ENCODE measurements at regions not wholly inside any gene's neighbourhood (a gene's known extent, or its start where the extent isn't known, plus 50 kb on each side); places are given as distances from the start of the nearest gene placed in this dataset.

DNA sequence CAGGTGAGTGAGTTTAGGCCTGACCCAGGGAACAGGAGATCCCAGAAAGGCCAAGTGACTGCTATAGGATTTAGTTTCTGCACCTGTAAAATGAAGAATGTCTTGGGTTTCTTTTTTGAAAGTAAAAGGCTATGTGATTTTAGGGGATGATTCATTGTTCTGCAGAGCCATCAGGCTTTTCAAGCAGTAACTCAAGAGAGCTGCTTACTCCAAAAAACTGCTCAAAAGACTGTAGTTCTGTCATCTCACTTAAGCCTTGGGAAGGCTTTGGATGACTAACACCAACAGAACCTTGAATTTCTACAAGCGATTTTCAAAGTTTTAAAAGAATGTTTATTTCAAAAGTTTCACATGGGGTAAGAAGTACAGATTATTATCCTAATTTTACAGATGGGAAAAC is 165.1 kb downstream of the HAUS1 start:
- peaks cover 0 to 4% (median 0%) of the 10 kb centered on the region in 4 donors for H3K4me1 ChIP-seq
- H3K27me3 ChIP-seq: no peaks in the 10 kb centered on the region
- H3K9me3 ChIP-seq: no peaks in the 10 kb centered on the region
- peaks cover 0 to 11% (median 0%) of the 10 kb centered on the region in 3 donors for H3K36me3 ChIP-seq
- 93 to 98% methylated on average over 1 of the region's 1 CpG for WGBS, 2 donors
- no peak overlapping the region for H3K4me3 ChIP-seq
- H3K27ac ChIP-seq: no peak overlapping the region
- no peak for DNase-seq (ENCODE audit: low spot score in 2 of 2)
- TF ChIP-seq EP300 (IDR thresholded peaks at IDR 0.05) (no peak), POLR2A (IDR thresholded peaks at IDR 0.05) (no peak), CTCF (IDR thresholded peaks at IDR 0.05) (no peak)

DNA sequence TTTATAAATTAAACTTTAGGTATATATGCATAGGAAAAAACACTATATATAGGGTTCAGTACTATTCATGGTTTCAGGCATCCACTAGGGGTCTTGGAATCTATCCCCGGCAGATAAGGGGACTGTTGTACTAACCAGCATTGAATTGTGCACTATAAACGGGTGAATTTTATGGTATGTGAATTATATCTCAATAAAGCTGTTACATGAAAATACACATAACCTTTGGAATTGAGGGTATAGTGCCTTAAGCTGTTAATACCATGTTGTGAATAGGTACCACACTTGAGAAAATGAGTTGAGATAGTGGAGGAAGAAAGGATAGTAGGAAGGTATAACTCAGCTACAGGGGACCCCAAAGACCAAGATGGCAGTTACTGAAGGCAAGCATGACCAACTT is 167.3 kb downstream of the HAUS1 start:
- Histone ChIP-seq H3K4me1 (no peaks in the 10 kb centered on the region), H3K27ac (no peak overlapping the region), H3K9me3 (no peaks in the 10 kb centered on the region), H3K4me3 (no peak overlapping the region), H3K27me3 (no peaks in the 10 kb centered on the region), H3K36me3 (peaks cover 0 to 6% (median 0%) of the 10 kb centered on the region in 3 donors)
- no peak for DNase-seq (ENCODE audit: low spot score in 2 of 2)
- WGBS, 2 donors: 55 to 58% methylated on average over 2 of the region's 2 CpGs
- no peak for TF ChIP-seq CTCF (IDR thresholded peaks at IDR 0.05)
- TF ChIP-seq EP300 (IDR thresholded peaks at IDR 0.05): no peak
- no peak for TF ChIP-seq POLR2A (IDR thresholded peaks at IDR 0.05)

DNA sequence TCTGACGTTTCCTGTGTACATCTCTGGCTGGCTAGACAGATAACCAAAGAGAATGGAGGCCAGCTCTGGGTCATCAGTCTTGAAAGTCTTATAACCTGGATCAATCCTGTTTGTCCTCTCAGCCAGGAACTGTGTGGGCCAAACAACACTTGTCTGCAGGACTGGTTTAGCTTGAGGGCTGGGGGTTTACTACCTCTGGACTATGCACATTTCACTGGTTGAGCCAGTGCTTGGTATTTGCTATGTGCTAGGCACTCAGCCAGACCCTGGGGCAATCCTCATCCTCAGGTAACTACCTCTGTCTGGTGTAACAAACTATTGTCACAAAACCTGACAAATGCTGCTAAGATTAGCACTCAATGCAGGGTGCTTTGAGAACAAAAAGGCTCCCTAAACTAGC is 169.7 kb downstream of the HAUS1 start:
- DNase-seq (ENCODE audit: low spot score in 2 of 2): no peak
- no peak for TF ChIP-seq POLR2A (IDR thresholded peaks at IDR 0.05)
- no peak for TF ChIP-seq EP300 (IDR thresholded peaks at IDR 0.05)
- no peak for TF ChIP-seq CTCF (IDR thresholded peaks at IDR 0.05)
- H3K36me3 ChIP-seq: no peaks in the 10 kb centered on the region
- peaks cover 0 to 10% (median 0%) of the 10 kb centered on the region in 4 donors for H3K4me1 ChIP-seq
- no peak overlapping the region for H3K4me3 ChIP-seq
- H3K27me3 ChIP-seq: no peaks in the 10 kb centered on the region
- no peak overlapping the region for H3K27ac ChIP-seq
- H3K9me3 ChIP-seq: no peaks in the 10 kb centered on the region
- 64 to 75% methylated on average over 1 of the region's 1 CpG for WGBS, 2 donors

GRCh38 chr18:46274266-46274665 is 170.1 kb downstream of the HAUS1 start:
- no peak for DNase-seq (ENCODE audit: low spot score in 2 of 2)
- H3K36me3 ChIP-seq: no peaks in the 10 kb centered on the region
- H3K9me3 ChIP-seq: no peaks in the 10 kb centered on the region
- WGBS, 2 donors: 61 to 73% methylated on average over 1 of the region's 1 CpG
- TF ChIP-seq POLR2A (IDR thresholded peaks at IDR 0.05) (no peak), CTCF (IDR thresholded peaks at IDR 0.05) (no peak), EP300 (IDR thresholded peaks at IDR 0.05) (no peak)
- H3K4me3 ChIP-seq: no peak overlapping the region
- no peak overlapping the region for H3K27ac ChIP-seq
- H3K4me1 ChIP-seq: peaks cover 0 to 10% (median 0%) of the 10 kb centered on the region in 4 donors
- no peaks in the 10 kb centered on the region for H3K27me3 ChIP-seq

DNA sequence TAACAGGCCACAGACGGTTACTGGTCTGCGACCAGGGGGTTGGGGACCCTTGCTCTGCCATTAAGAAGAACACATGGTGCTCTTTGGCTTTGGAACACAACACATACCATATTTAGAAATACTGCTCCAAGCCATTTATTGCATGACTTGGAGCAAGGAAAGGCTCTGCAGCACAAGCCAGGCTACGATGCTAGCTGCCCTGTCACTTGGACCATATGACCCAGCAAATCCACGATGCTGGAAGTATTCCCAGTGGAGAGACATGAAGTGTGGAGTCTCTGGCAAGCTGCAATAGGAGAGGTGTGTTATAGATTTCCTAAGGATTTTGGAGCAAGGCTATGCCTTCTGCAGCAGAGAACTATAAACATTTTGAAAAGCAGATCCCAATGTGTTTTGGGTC is 171.2 kb downstream of the HAUS1 start:
- peaks cover 0 to 10% (median 0%) of the 10 kb centered on the region in 4 donors for H3K4me1 ChIP-seq
- no peaks in the 10 kb centered on the region for H3K9me3 ChIP-seq
- no peak for TF ChIP-seq POLR2A (IDR thresholded peaks at IDR 0.05)
- TF ChIP-seq EP300 (IDR thresholded peaks at IDR 0.05): no peak
- TF ChIP-seq CTCF (IDR thresholded peaks at IDR 0.05): no peak
- no peaks in the 10 kb centered on the region for H3K36me3 ChIP-seq
- no peaks in the 10 kb centered on the region for H3K27me3 ChIP-seq
- DNase-seq (ENCODE audit: low spot score in 2 of 2): no peak
- no peak overlapping the region for H3K27ac ChIP-seq
- WGBS, 2 donors: 62 to 67% methylated on average over 3 to 4 of the region's 4 CpGs
- no peak overlapping the region for H3K4me3 ChIP-seq

All from tibial nerve (tissue), 4 donors.